ENCODE measurements at regions not wholly inside any gene's neighbourhood (a gene's known extent, or its start where the extent isn't known, plus 50 kb on each side); places are given as distances from the start of the nearest gene placed in this dataset.
A peak's percentile ranks its signal among the peaks of the same experiment; 100 is the strongest.

DNA sequence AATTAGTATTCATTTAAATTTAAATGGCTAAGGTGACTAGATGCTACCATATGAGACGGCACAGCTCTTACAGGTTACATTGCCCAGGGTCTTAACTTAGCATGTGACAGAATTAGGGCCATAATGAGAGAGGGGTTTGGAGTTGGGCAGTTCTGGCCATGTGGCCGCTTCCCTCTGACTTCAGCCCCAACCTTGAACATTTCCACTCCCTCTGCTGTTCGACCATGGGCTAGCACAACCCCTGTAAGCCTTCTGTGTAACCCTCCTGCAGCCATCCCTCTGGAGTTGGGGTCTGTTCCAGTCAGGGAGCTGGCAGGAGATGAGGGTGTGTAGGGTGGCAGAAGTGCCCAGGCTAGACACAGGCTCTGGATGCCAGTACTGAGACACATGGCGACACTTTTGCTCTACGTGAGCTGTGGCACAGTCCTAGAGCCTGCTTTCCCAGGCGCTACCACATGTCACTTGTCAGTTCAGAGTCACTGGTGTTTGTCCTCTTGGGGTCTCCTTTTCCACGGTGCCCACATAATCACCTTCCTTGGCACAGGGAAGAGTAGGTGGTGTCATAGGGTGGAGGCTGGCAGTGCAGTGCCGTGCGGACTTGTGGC is 128.7 kb upstream of the PITX1 start:
- Mint-ChIP-seq H3K27ac (no peak overlapping the region), H3K27me3 (peaks cover 23 to 60% (median 35%) of the 10 kb centered on the region in 3 donors), H3K36me3 (peaks cover 5 to 21% of the 10 kb centered on the region in 2 donors), H3K4me1 (no peaks in the 10 kb centered on the region), H3K9me3 (peaks cover 6 to 42% (median 32%) of the 10 kb centered on the region in 7 donors), H3K4me3 (no peak overlapping the region)
- no peak for DNase-seq
- no peak for ATAC-seq (ENCODE audit: low read depth in 2 of 2)

DNA sequence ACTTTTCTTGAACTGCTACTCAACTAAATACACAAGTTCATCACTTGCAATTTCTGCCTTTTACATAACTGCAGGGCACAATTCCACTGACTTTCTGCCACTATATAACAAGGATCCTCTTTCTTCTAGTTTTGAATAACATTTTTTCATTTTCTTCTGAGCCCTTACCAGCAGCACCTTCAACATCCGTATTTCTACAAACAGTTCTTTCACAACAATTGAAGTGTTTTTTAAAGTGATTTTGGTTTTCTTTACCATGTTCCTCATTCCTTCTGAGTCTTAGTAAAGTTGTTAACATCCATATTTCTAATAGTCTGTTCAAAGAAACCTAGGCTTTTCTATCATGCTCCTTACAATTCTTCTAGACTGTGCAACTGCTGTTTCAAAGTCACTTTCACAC is 127.2 kb upstream of the PITX1 start:
- no peak overlapping the region for H3K27ac Mint-ChIP-seq

DNA sequence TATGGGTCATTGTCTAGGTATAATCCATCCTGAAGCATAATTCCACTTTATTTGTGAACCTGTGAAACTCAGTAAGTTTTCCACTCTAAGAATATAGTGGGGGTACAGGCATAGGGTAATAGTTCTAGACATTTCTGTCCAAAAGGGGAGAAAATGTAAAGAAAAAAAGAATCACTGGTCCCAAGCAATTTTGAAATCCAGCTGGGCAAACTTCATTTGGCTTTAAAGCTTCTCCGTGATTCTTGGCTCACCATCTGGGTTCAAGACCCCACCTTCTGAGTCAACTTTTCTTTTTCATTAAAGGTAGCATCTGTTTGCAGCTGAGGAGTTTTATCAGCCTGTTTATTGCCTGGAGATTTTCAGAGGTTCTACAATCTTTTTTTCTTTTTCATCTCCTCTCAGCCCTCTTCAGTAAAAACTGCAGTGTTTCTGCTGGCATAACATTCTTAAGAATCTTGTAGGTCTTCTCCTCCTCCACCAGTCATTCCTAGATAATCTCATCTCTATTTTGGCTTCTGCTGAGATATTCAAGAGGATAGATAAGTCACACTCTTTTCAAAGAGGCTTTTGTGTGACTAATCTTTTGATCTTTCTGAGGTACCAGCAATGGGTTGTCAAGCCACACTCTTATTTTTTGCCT is 126.1 kb upstream of the PITX1 start:
- peaks cover 28 to 56% (median 33%) of the 10 kb centered on the region in 3 donors for H3K27me3 Mint-ChIP-seq
- H3K4me3 Mint-ChIP-seq = no peak overlapping the region
- peaks cover 14 to 53% (median 35%) of the 10 kb centered on the region in 7 donors for H3K9me3 Mint-ChIP-seq
- no peak for ATAC-seq (ENCODE audit: low read depth in 2 of 2)
- no peak for DNase-seq
- peaks cover 2 to 31% of the 10 kb centered on the region in 2 donors for H3K36me3 Mint-ChIP-seq
- no peak overlapping the region for H3K27ac Mint-ChIP-seq
- no peaks in the 10 kb centered on the region for H3K4me1 Mint-ChIP-seq

More for the DNA sequence above, 127.2 kb upstream of the PITX1 start:
- Mint-ChIP-seq H3K9me3 (peaks cover 10 to 53% (median 35%) of the 10 kb centered on the region in 7 donors), H3K4me3 (no peak overlapping the region), H3K36me3 (peaks cover 5 to 31% of the 10 kb centered on the region in 2 donors), H3K4me1 (no peaks in the 10 kb centered on the region), H3K27me3 (peaks cover 23 to 57% (median 26%) of the 10 kb centered on the region in 3 donors)
- no peak for DNase-seq
- no peak for ATAC-seq (ENCODE audit: low read depth in 2 of 2)

DNA sequence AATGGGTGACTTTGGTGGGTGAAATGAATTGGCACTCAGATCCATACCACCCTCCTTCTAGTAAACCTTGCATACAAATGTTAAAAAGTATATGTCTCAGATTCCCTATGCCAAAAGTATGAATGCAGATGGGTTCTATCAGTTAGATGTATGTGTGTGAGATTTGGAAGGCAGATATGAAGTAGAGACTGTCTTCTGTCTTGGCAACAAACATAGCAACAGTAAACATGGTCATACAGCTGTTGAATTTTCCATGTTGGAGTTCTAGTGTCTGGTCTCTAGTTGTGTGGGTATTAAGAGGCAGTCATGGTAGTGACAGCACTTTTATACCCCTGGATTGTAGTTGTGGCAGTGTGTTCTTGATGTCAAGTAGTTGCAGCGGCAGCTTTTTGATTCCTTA is 125.6 kb upstream of the PITX1 start:
- peaks cover 14 to 53% (median 35%) of the 10 kb centered on the region in 7 donors for H3K9me3 Mint-ChIP-seq
- no peaks in the 10 kb centered on the region for H3K4me1 Mint-ChIP-seq
- no peak for ATAC-seq (ENCODE audit: low read depth in 2 of 2)
- no peak overlapping the region for H3K27ac Mint-ChIP-seq
- H3K27me3 Mint-ChIP-seq = peaks cover 28 to 55% (median 33%) of the 10 kb centered on the region in 3 donors
- H3K4me3 Mint-ChIP-seq = no peak overlapping the region
- peaks cover 0 to 31% of the 10 kb centered on the region in 2 donors for H3K36me3 Mint-ChIP-seq
- no peak for DNase-seq

DNA sequence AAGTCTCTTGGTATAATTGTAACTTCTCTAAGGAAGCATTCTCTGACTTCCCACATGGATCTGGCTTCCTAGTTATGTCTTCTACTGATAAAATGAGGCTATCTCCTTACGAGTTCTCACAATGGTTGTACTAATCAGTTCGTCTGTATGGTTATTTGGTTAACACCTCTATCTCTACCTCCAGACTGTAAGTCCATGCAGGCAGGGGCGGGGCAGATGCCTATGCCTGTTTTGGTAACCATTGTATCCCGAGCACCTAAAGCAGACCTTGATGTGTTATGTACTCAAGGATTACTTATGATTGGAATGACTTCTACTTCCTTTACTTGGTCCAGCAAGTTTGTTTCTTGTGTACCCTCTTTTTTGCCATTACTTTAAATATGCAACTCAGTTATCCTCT is 125.0 kb upstream of the PITX1 start:
- ATAC-seq (ENCODE audit: low read depth in 2 of 2) (no peak), DNase-seq (no peak)
- Mint-ChIP-seq H3K4me3 (no peak overlapping the region), H3K27me3 (peaks cover 24 to 55% (median 28%) of the 10 kb centered on the region in 3 donors), H3K4me1 (no peaks in the 10 kb centered on the region), H3K36me3 (peaks cover 0 to 31% of the 10 kb centered on the region in 2 donors), H3K9me3 (peaks cover 14 to 53% (median 35%) of the 10 kb centered on the region in 7 donors), H3K27ac (no peak overlapping the region)

DNA sequence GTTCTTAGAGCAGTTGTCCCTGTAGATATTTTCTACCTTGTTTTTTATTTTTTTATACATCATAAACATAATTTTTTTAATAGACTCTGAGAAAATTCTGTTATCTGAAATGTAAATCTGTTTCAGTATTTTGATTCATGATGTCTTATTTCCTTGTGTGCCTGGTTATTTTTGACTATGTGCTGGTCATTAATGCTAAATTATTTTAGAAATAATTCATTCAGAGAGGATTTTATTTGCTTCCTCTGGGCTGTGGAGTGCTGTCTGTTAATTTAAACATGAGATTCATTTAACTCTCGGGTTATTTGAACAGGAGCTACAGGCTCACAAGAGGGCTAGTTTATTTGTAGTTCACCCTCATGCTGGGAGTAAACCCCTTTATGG is 124.3 kb upstream of the PITX1 start:
- no peaks in the 10 kb centered on the region for H3K4me1 Mint-ChIP-seq
- H3K27ac Mint-ChIP-seq = no peak overlapping the region
- no peak overlapping the region for H3K4me3 Mint-ChIP-seq
- peaks cover 22 to 55% (median 28%) of the 10 kb centered on the region in 3 donors for H3K27me3 Mint-ChIP-seq
- H3K36me3 Mint-ChIP-seq = peaks cover 0 to 31% of the 10 kb centered on the region in 2 donors
- DNase-seq (no peak), ATAC-seq (ENCODE audit: low read depth in 2 of 2) (no peak)
- H3K9me3 Mint-ChIP-seq = peaks cover 14 to 53% (median 35%) of the 10 kb centered on the region in 7 donors

DNA sequence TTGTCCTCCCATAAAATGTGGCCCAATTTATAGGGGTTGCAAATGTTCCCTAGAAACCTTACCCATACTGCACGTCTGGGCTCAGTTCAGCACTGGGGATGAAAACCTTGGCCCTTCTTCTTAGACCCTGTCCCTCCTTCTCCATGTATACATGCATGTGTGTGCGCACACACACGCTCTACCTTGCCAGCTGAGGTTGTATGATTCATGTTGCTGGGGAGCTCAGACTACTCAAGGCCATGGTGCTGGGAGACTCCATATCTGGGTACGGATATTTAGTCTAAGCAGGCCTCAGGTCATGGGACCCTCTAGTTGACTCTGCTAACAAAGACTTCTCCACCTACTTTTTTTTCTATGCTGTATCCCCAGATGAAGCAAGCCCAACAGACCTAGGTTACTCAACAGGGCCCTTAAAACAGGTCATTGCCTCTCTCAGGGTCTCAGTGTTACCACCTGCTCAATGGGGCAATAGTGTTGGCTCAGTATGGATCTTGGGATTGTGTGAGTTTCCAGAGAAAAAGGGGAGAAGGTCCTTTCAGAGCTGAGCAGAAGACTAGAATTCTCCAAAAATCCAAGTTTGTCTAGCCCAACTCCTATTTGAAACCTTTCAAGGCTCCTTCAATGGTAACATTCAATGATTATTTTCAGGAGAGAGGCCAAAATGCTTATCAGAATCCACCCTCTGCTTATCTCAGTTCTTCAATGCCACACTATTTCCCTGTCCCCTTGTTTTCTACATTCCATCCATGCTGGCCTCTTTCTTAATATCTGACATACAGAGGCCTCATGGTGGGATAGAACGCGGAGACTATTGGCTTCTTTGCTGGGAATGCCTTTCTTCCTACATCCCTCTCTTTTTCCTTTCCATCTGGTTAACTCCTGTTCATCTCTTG is 123.6 kb upstream of the PITX1 start:
- peaks cover 24 to 52% (median 28%) of the 10 kb centered on the region in 3 donors for H3K27me3 Mint-ChIP-seq
- ATAC-seq (ENCODE audit: low read depth in 2 of 2) = no peak
- H3K9me3 Mint-ChIP-seq = peaks cover 14 to 53% (median 35%) of the 10 kb centered on the region in 7 donors
- no peak for DNase-seq
- H3K4me3 Mint-ChIP-seq = no peak overlapping the region
- peaks cover 0 to 31% of the 10 kb centered on the region in 2 donors for H3K36me3 Mint-ChIP-seq
- no peak overlapping the region for H3K27ac Mint-ChIP-seq
- no peaks in the 10 kb centered on the region for H3K4me1 Mint-ChIP-seq

DNA sequence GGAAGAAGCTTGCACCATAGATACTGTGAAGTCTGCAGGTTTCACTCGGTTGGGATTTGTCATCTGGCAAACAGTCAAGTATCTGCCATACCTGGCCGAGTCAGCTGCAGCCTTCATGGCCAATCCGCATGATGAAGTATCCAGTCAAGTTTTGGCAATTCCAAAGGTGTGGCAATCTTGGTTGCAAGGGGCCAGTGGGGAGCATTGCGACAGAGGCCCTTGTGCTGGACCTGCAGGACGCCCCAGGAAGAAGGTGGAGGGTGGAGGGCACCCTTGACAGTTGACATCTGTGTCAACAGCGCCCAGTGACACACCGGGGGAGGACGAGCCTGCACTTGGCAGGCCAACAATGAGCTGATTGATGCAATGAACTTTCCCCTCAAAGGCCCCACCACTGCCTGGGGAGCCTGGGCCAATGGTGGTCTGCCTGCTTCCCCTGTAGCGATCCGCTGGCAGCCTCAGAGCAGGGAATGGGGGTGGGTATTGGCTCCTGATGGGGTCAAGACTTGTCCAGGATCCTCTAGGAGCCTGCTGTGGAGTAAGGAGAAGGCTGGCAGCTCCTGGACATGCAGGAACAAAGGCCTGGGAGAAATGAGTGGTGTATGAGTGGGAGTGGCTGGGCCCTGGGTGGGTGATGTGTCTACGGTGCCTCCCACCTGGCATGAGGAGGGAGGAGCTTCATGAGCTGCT is 122.8 kb upstream of the PITX1 start:
- Mint-ChIP-seq H3K27ac (no peak overlapping the region), H3K4me3 (peak overlapping the region in 1 of 8 donors; percentile 3), H3K36me3 (peaks cover 0 to 31% of the 10 kb centered on the region in 2 donors), H3K4me1 (no peaks in the 10 kb centered on the region), H3K9me3 (peaks cover 14 to 52% (median 35%) of the 10 kb centered on the region in 7 donors), H3K27me3 (peaks cover 24 to 53% (median 26%) of the 10 kb centered on the region in 3 donors)
- DNase-seq (no peak), ATAC-seq (ENCODE audit: low read depth in 2 of 2) (no peak)

DNA sequence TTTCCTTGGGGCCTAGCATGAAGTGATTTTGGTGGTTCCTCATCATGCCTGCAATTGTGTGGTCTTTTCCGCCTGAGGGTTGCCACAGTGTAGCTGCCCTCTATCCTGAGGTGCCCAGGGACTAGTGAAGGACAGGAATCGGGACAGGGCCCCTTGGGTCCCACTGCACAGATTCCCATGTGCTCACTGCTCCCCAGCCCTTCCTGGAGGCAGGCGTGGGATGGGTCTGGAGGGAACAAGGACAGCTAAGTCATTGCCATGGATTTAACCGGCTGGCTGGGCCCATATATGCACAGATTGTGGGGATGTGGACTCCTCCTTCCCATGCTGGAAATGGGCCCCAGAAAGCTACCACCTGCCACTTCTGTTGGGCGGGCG is 122.3 kb upstream of the PITX1 start:
- Mint-ChIP-seq H3K36me3 (peaks cover 0 to 36% of the 10 kb centered on the region in 2 donors), H3K9me3 (peaks cover 17 to 47% (median 34%) of the 10 kb centered on the region in 7 donors), H3K4me3 (no peak overlapping the region), H3K27ac (peak overlapping the region in 1 of 6 donors; percentile 29), H3K4me1 (no peaks in the 10 kb centered on the region), H3K27me3 (peaks cover 24 to 51% (median 26%) of the 10 kb centered on the region in 3 donors)
- no peak for ATAC-seq (ENCODE audit: low read depth in 2 of 2)
- DNase-seq = no peak

DNA sequence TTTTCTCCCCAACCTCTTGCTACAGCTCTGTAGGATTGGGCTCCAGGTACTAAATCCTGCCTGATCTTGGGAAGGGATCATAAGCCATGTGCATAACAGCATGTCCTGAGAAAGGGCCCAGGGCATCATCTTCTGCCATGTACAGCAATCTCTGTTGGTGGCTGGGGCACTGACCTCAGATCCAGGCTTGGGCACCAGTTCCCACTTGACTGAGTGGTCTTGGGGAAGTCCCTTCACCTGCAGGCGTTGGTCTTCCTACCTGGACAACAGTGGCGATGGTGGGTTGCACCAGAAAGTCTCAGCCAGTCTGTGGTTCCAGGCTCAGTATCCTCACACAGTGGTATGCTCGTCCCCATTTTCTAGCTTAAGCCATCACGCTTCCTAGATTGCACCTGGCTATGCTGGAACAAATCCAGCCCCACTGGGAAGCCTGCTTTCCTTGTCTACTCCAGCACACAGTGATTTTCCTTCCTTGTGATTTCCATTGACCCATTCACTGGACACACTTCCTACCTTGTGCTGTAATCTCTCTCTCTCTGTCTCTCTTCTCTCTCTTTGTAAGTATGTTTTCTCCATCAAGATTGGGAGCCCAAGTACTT is 121.7 kb upstream of the PITX1 start:
- Mint-ChIP-seq H3K27ac (peak overlapping the region in 1 of 6 donors; percentile 29), H3K27me3 (peaks cover 24 to 47% (median 26%) of the 10 kb centered on the region in 3 donors), H3K4me3 (no peak overlapping the region), H3K4me1 (no peaks in the 10 kb centered on the region), H3K9me3 (peaks cover 17 to 41% (median 30%) of the 10 kb centered on the region in 7 donors), H3K36me3 (peaks cover 0 to 38% of the 10 kb centered on the region in 2 donors)
- ATAC-seq (ENCODE audit: low read depth in 2 of 2) (no peak), DNase-seq (no peak)

DNA sequence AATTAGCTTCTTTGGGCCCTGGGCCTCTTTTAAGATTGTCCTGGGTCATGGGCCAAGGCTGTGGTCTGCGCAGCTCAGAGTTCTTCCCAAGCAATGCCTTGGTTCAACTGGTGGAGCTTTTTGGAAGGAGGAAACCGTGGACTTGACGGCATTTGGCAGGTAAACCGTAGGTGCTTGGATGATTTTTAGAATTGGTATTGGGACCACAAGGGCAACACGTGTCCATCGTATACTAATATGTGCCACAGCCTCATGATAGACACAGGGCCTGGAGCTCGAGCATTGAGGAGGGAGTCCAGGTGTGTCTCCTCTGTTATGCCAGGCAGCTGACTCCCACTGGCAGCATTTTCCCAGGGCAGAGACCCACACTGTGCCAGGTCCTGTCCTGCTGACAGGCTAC is 120.9 kb upstream of the PITX1 start:
- Mint-ChIP-seq H3K36me3 (peaks cover 0 to 38% of the 10 kb centered on the region in 2 donors), H3K27ac (no peak overlapping the region), H3K4me1 (no peaks in the 10 kb centered on the region), H3K9me3 (peaks cover 17 to 37% (median 27%) of the 10 kb centered on the region in 7 donors), H3K4me3 (peak overlapping the region in 1 of 8 donors; percentile 45), H3K27me3 (peaks cover 24 to 43% (median 26%) of the 10 kb centered on the region in 3 donors)
- no peak for DNase-seq
- no peak for ATAC-seq (ENCODE audit: low read depth in 2 of 2)

DNA sequence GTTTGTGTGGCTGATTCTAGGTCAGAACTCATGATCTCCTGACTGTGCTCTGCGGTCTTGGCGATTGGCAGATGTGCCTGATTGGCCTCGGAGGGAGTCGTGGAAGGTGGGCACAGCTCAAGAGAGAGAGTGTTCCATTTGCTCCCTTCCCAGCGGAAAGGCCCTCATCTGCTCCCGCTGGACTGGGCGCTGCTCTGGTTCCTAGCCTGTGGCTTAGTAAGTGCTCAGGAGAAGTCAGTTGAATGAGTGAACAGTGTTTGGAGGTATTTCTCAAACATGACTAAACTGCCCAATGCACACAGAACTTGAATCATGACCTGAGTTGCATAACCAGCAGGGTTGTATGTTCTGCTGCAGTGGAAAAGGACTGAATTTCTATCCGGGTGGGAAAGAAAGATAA is 120.2 kb upstream of the PITX1 start:
- Mint-ChIP-seq H3K27me3 (peaks cover 18 to 47% (median 26%) of the 10 kb centered on the region in 3 donors), H3K27ac (no peak overlapping the region), H3K4me1 (no peaks in the 10 kb centered on the region), H3K4me3 (no peak overlapping the region), H3K9me3 (peaks cover 14 to 29% (median 20%) of the 10 kb centered on the region in 7 donors), H3K36me3 (peaks cover 0 to 31% of the 10 kb centered on the region in 2 donors)
- DNase-seq (no peak), ATAC-seq (ENCODE audit: low read depth in 2 of 2) (no peak)

Data from naive B cell (primary cell).